HUES6 (cell line): ENCODE measurements at regions not wholly inside any gene's neighbourhood (a gene's known extent, or its start where the extent isn't known, plus 50 kb on each side); places are given as distances from the start of the nearest gene placed in this dataset.
"Not testable (repeated sequence)": the region's sequence is repeated elsewhere in the genome, so short reads cannot be mapped to it uniquely, and the experiment has no call there.

Experiments used
- H3K27ac ChIP-seq: 2 replicates; pipeline ENCODE4 v1.7.0; 2013; ENCODE audit warnings: low read depth, mild to moderate bottlenecking, low read length, inconsistent platforms
- H3K27me3 ChIP-seq: 2 replicates; pipeline ENCODE4 v1.6.1; 2013; ENCODE audit warnings: low read length; ENCODE audit not compliant: control insufficient read depth, insufficient read depth
- H3K36me3 ChIP-seq: 2 replicates; pipeline ENCODE4 v1.6.1; 2013; ENCODE audit warnings: low read length; ENCODE audit not compliant: control insufficient read depth, insufficient read depth
- H3K4me1 ChIP-seq: 2 replicates; pipeline ENCODE4 v1.6.1; 2013; ENCODE audit warnings: low read length; ENCODE audit not compliant: control insufficient read depth, insufficient read depth
- H3K4me3 ChIP-seq: 2 replicates; pipeline ENCODE4 v1.5.1; 2013; ENCODE audit warnings: low read depth, low read length
- H3K9ac ChIP-seq: one replicate; pipeline ENCODE4 v1.6.1; 2013; ENCODE audit warnings: mild to moderate bottlenecking, low read length
- H3K9me3 ChIP-seq: 2 replicates; pipeline ENCODE4 v1.6.1; 2013; ENCODE audit warnings: low read depth, low read length; ENCODE audit not compliant: control insufficient read depth, insufficient read depth

- Histone ChIP-seq H3K4me3 (no peak overlapping the region), H3K36me3 (no peaks in the 10 kb centered on the region), H3K27me3 (no peaks in the 10 kb centered on the region), H3K9ac (no peak overlapping the region), H3K27ac (no peak overlapping the region), H3K9me3 (no peaks in the 10 kb centered on the region), H3K4me1 (no peaks in the 10 kb centered on the region)
These were observed 1193.9 kb downstream of the PLA2G4A start for GRCh38 chr1:188022661-188023060.

DNA sequence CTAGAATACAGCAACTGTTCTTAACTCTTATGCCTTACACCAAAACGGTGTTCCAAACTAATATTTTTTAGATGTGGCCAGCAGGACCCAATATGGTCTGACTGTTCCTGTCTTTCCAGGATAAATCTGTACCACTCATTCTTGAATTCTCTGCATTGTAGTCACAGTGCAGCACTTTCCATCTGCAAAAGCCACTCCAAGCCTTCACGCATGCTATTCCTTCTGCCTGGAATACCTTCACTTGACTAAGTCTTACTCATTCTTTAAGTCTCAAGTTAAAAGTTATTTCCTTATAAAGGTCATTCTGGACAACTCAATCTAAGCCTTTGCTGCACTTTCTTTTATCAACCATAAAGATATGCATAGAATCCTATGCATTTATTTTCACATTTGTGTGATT is 1194.5 kb downstream of the PLA2G4A start:
- no peaks in the 10 kb centered on the region for H3K36me3 ChIP-seq
- H3K27ac ChIP-seq: no peak overlapping the region
- H3K4me1 ChIP-seq: no peaks in the 10 kb centered on the region
- no peak overlapping the region for H3K9ac ChIP-seq
- no peaks in the 10 kb centered on the region for H3K27me3 ChIP-seq
- no peaks in the 10 kb centered on the region for H3K9me3 ChIP-seq
- H3K4me3 ChIP-seq: no peak overlapping the region

GRCh38 chr1:188027613-188028012 is 1198.9 kb downstream of the PLA2G4A start:
- no peaks in the 10 kb centered on the region for H3K27me3 ChIP-seq
- no peaks in the 10 kb centered on the region for H3K4me1 ChIP-seq
- H3K36me3 ChIP-seq: no peaks in the 10 kb centered on the region
- no peak overlapping the region for H3K4me3 ChIP-seq
- no peak overlapping the region for H3K9ac ChIP-seq
- H3K27ac ChIP-seq: no peak overlapping the region
- no peaks in the 10 kb centered on the region for H3K9me3 ChIP-seq

DNA sequence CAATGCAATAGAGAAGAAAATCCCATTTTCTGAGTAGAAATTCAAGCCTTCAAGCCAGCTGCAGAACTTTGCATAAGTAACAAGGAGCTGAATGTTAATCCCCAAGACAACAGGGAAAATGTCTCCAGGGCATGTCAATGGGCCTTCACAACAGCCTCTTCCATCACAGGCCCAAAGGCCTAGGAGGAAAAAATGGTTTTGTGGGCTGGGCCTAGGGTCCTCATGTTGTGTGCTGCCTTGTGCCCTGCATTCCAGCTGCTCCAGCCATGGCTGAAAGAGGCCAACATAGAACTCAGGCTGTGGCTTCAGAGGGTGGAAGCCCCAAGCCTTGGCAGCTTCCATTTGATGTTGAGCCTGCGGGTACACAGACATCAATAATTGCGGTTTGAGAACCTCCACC is 1208.8 kb downstream of the PLA2G4A start:
- not testable (repeated sequence) for H3K4me3 ChIP-seq, H3K9ac ChIP-seq, H3K36me3 ChIP-seq, H3K27ac ChIP-seq, H3K27me3 ChIP-seq, H3K4me1 ChIP-seq
- H3K9me3 ChIP-seq: peaks cover 29% of the 10 kb centered on the region

- H3K27ac ChIP-seq: no peak overlapping the region
- H3K27me3 ChIP-seq: no peaks in the 10 kb centered on the region
- no peak overlapping the region for H3K9ac ChIP-seq
- no peaks in the 10 kb centered on the region for H3K4me1 ChIP-seq
- no peaks in the 10 kb centered on the region for H3K36me3 ChIP-seq
- H3K9me3 ChIP-seq: peaks cover 2% of the 10 kb centered on the region; the same call in 1 of the 2 replicates
- no peak overlapping the region for H3K4me3 ChIP-seq
These were observed 1214.9 kb downstream of the PLA2G4A start for GRCh38 chr1:188043536-188044245.

GRCh38 chr1:188050250-188050649 is 1221.5 kb downstream of the PLA2G4A start:
- Histone ChIP-seq H3K9me3 (no peaks in the 10 kb centered on the region), H3K27ac (no peak overlapping the region), H3K36me3 (no peaks in the 10 kb centered on the region), H3K9ac (no peak overlapping the region), H3K4me1 (no peaks in the 10 kb centered on the region), H3K27me3 (no peaks in the 10 kb centered on the region), H3K4me3 (no peak overlapping the region)

DNA sequence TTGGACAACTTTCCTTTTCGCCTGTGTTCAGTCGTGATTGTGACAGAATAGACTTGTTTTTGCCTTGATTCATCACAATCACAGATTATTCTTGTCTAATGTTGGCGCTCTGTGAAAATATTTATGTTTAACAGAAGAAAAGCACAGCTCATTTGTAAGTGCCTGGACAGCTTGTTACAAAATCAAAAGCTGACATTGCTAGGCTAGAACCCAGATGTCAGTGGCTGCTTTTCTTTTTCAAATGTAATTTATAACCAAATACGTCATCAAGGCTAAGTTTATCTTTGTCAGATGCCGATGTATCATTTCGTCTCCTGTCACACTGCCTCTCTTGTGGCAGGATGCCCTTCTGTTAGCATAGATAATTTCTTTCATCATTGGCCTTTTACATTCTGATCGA is 1227.3 kb downstream of the PLA2G4A start:
- Histone ChIP-seq H3K9me3 (peaks cover 2% of the 10 kb centered on the region; the same call in 1 of the 2 replicates), H3K4me3 (no peak overlapping the region), H3K4me1 (no peaks in the 10 kb centered on the region), H3K36me3 (no peaks in the 10 kb centered on the region), H3K27ac (no peak overlapping the region), H3K9ac (no peak overlapping the region), H3K27me3 (no peaks in the 10 kb centered on the region)

GRCh38 chr1:188058801-188059200 is 1230.1 kb downstream of the PLA2G4A start:
- Histone ChIP-seq H3K27me3 (no peaks in the 10 kb centered on the region), H3K9ac (no peak overlapping the region), H3K9me3 (peaks cover 2% of the 10 kb centered on the region; the same call in 1 of the 2 replicates), H3K4me3 (no peak overlapping the region), H3K27ac (no peak overlapping the region), H3K36me3 (no peaks in the 10 kb centered on the region), H3K4me1 (no peaks in the 10 kb centered on the region)

DNA sequence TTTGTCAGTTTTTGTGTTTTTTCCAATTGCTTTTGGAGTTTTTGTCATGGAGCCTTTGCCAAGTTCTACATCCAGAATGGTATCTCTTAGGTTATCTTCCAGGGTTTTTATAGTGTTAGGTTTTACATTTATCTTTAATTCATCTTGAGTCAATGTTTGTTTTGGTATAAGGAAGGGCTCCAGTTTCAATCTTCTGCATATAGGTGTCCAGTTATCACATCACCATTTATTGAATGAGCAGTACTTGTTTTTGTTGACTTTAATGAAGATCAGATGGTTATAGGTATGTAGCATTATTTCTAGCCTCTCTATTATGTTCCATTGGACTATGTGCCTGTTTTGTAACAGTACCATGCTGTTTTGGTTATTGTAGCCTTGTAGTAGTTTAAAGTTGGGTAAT is 1233.1 kb downstream of the PLA2G4A start:
- no peaks in the 10 kb centered on the region for H3K27me3 ChIP-seq
- H3K27ac ChIP-seq: no peak overlapping the region
- H3K4me3 ChIP-seq: no peak overlapping the region
- no peaks in the 10 kb centered on the region for H3K4me1 ChIP-seq
- H3K9ac ChIP-seq: no peak overlapping the region
- peaks cover 2% of the 10 kb centered on the region; the same call in 1 of the 2 replicates for H3K9me3 ChIP-seq
- no peaks in the 10 kb centered on the region for H3K36me3 ChIP-seq

DNA sequence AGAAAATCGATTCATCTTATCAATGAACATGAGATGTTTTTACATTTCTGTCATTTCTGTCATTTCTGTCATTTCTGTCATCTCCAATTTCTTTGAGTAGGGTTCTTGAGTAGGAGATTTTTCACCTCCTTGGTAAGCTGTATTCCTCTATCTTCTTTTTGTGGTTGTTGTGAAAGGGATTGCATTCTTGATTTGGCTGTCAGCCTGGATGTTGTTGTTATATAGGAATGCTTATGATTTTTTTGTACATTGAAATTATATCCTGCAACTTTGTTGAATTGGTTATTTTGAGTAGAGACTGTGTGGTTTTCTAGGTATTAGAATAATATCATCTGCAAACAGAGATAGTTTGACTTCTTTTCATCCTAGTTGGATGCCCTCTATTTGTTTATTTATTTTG is 1233.7 kb downstream of the PLA2G4A start:
- Histone ChIP-seq H3K4me3 (no peak overlapping the region), H3K4me1 (no peaks in the 10 kb centered on the region), H3K9ac (no peak overlapping the region), H3K27ac (no peak overlapping the region), H3K36me3 (no peaks in the 10 kb centered on the region), H3K9me3 (no peaks in the 10 kb centered on the region), H3K27me3 (no peaks in the 10 kb centered on the region)

- H3K9ac ChIP-seq: no peak overlapping the region
- H3K4me3 ChIP-seq: no peak overlapping the region
- H3K4me1 ChIP-seq: no peaks in the 10 kb centered on the region
- no peaks in the 10 kb centered on the region for H3K36me3 ChIP-seq
- H3K27me3 ChIP-seq: no peaks in the 10 kb centered on the region
- H3K9me3 ChIP-seq: no peaks in the 10 kb centered on the region
- H3K27ac ChIP-seq: no peak overlapping the region
These were observed 1237.2 kb downstream of the PLA2G4A start for GRCh38 chr1:188065917-188066316.
